Fibroblast of skin of abdomen (primary cell): ENCODE measurements at regions not wholly inside any gene's neighbourhood (a gene's known extent, or its start where the extent isn't known, plus 50 kb on each side); places are given as distances from the start of the nearest gene placed in this dataset.
"Not testable (repeated sequence)": the region's sequence is repeated elsewhere in the genome, so short reads cannot be mapped to it uniquely, and the experiment has no call there.

Source experiments
- DNase-seq: peaks from one replicate; pipeline ENCODE4 v3.0.0-alpha.2; 2013

DNA sequence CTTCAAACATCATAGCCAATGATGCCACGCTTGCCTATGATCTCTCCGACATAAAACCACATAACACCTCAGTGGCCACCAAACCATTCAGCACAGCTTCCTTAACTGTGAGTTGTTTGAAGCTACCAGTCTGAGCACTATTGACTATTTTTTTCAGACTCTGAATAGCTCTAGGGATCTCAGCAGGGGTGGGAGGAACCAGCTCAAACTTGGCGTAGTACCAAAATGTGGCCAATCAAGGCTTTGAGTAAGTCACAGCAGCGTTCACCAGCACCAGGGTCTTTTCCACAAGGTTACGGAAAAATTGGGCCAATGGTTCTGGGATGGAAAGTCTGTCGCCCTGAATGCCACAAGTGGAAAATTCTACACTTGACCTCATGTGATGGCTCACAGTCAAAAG is 70.6 kb downstream of the SMPDL3A start:
- DNase-seq, result no peak

DNA sequence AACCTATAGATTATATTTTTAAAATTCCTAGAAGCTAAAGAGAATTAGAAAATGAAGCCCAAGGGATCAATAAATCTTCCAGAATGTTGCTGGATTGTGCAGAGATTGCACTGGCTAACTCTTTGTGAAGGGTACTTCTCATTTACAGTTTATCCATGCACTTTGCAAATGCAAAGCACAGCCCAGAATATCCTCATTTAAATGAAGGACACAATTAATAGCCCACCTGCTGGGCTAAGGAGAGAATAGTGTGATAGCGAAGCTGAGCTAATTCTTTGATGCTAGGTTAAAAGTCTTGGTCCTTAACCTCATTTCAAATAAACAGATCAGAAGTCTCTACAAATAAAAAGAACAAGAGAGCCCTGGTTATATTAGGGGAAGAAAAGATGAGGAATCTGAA is 72.5 kb downstream of the SMPDL3A start:
- DNase-seq, result no peak

DNA sequence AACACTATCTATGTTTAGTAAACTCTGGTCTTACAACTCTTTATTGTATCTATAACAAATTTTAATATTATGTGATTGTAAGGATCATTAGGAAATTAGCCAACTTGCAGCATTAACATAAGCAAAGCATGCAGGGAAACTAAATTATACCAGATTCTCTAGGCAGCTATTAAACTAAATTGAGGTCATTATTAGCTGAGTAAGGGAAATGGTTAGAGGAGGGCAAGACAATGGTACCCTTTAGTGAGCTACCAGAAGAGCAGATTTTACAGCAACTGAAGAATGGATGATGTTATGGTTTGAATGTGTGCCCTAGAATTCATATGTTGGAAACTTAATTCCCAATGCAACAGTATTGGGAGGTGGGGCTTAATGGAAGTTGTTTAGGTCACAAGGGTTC is 79.1 kb downstream of the SMPDL3A start:
- no peak for DNase-seq

DNA sequence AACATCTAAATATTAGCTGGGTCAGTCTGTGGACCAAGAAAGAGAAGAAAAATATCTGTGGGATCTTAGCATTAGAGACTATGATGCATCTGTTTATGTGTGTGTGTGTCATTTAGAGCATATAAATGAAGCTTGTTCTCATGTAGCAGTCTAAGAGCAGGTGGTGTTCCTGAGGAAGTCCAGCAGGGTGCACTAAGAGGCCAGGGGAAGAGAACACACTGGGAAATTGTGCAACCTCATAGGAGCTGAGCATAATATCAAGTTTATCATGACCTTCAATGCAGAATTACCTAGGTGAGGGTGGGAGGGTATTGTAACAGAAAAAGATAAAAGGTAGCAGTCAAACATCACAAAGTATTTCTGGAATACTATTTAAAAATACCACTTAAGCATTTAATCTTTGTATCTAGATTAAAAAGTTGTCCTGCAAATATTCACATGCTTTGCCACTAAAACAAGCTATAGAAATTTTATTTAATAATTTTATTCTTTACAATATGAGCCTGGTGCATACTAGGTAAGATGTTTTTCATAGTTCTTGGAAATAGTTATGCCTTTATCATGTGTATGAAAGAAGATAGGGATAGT is 80.5 kb downstream of the SMPDL3A start:
- DNase-seq, result peak; percentile 36

DNA sequence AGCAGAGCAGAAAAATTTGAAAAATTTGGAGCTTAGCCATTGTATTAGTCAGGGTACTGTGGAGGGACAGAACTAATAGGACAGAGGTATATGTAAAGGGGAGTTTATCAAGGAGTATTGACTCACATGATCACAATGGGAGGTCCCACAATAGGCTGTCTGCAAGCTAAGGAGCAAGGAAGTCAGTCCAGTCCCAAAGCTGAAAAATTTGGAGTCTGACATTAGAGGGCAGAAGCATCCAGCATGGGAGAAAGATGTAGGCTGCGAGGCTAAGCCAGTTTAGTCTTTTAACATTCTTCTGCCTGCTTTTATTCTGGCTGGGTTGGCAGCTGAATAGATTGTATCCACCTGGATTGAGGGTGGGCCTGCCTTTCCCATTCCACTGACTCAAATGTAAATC is 82.0 kb downstream of the SMPDL3A start:
- DNase-seq, result peak; percentile 13

DNA sequence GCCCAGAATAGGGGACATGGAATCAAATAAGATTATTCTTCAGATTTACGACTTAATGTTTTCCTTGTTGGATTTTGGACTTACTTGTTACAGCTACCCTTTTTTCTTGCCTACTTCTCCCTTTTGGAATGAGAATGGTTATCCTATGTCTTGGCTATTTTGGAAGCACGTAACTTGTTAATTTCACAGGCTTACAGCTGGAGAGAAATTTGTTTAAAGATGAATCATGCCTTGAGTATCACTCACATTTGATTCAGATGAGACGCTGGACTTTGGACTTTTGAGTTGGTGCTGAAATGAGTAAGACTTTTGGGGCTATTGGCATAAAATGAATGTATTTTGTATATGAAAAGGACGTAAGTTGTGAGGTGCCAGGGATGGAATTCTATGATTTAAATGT is 83.3 kb downstream of the SMPDL3A start:
- no peak for DNase-seq

DNA sequence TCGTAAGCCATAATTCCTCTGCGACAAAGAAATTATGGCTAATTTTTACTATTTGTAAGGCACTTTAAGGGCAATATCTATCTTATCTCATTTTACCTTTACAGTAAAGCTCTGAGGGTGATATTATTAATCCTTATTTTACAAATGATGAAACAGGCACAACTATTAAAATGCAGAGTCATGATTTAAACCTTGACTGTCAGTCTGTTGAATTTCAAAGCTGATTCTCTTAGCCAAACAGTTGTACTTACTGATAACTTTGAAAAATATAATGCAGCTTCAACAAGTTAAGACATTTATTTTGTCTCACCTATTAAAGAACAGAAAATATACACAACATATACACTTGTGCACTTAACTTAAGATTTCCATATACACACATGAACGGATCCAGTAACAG is 88.2 kb downstream of the SMPDL3A start:
- no peak for DNase-seq

DNA sequence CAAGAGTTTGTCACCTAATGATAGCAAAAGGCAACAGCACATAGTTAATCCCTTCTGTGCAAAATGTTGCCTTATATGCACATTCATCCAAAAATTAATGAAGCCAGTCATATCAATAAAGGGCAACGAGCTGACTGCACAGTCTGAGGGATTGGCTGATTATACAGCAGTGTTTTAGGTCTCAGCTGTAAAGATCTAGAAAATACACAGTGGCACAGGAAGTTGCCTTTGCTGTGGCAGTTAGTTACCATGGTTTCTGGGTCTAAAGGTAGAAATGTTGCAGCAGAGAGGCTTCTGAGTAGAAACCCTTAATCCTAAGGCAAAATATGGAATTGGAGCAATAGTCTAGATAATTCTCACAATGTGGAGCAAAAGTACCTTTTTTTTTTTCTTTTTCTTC is 89.7 kb downstream of the SMPDL3A start:
- DNase-seq, result no peak

DNA sequence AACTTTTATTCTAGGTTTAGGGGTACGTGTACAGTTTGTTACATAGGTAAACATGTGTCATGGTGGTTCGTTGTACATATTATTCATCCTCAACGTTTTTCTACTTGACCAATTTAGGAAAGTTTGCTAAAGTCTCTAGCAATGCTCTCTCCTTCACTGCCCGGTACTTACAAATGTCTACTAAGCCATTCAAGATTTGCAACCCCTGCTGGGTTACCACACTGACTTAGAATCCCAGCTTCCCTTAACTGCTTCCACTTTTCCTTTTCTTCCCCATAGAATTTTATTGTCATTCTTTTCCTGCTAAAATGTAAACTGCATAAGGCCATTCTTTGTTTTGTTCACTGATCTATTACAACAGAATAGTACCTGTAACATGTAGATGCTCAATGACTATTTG is 97.4 kb downstream of the SMPDL3A start:
- no peak for DNase-seq

DNA sequence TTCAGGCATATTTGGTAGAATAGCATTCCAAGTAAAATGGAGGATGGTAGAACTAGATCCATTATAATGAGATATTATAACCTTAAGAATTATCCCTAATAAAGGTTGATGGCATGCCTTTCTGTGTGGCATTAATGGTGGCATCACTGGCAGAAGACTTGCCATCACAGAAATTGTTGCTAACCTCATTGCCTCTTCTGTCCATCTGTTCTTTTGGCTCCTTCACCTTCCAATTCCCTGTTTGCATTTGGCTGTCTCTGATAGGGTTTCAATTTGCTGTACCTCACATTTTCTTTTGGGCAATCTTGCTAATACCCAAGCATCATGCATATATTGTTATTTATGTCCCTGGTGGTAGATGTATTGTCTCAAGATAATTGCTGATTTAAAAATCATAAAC is 98.9 kb downstream of the SMPDL3A start:
- DNase-seq, result no peak

DNA sequence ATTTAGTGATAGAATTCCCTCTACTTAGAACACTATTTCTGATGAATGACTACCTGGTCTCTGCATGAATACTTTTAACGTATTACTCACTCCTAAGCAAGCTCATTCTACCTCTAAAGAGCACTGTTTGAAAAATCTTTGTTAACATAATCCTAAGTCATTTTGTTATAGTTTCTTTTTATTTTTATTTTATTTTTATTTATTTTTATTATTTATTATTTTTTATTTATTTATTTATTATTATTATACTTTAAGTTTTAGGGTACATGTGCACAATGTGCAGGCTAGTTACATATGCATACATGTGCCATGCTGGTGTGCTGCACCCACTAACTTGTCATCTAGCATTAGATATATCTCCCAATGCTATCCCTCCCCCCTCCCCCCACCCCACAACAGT is 99.6 kb downstream of the SMPDL3A start:
- DNase-seq, result not testable (repeated sequence)

DNA sequence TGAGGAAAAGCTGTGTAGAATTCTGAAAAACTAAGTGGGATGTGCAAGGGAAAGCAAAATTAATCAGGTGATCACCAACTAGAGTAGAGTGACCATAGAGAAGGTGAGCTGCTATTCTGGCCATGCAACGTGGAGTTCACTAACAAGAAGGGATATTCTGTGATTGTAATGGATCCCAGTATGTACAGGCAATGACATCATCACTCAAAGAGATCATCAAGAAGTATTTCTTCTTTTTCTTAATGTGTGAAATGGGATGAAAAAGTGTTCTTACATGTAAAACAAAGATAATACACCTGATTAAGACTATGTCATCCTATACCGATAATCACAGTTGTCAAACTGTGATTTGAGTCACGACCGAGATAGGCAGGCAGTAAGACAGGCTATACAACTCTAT is 101.2 kb downstream of the SMPDL3A start:
- DNase-seq, result no peak

DNA sequence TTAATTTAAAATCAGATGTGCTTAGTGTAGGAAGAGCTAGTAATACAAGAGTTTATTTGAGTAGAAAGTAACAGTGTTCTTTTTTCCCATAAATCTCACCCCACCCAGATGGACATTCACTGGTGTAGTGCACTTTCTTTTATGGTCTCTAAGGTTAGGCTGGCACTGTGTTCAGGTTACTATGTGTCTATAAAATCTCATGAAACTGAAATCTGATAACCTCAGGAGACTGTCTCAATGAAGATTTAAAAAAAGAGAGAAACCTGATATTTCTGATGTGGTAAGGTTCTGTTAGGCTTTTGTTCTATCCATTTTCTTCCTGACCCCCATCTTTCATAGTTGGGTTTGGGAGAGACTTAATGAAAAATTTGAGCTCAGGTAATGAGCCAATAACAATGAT is 101.2 kb upstream of the CLVS2 start:
- DNase-seq, result no peak

DNA sequence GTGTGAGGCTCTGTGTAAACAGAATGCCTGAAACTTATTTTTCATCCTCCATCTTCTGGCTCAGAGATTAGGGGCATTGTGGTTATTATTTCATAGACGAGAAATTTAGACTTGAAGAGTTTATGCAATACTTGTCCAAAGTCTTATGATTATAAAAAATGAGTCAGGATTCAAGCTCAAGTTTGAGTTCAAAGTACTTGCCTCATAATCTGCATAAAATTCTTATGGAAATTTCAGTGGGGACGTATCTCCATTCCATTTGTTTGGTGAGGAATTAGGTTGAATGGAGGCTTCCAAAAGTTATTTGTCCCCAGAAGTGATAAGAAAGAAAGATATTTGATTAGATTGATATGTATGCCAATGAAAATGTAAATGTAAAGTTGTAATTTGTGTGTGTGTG is 93.7 kb upstream of the CLVS2 start:
- no peak for DNase-seq

DNA sequence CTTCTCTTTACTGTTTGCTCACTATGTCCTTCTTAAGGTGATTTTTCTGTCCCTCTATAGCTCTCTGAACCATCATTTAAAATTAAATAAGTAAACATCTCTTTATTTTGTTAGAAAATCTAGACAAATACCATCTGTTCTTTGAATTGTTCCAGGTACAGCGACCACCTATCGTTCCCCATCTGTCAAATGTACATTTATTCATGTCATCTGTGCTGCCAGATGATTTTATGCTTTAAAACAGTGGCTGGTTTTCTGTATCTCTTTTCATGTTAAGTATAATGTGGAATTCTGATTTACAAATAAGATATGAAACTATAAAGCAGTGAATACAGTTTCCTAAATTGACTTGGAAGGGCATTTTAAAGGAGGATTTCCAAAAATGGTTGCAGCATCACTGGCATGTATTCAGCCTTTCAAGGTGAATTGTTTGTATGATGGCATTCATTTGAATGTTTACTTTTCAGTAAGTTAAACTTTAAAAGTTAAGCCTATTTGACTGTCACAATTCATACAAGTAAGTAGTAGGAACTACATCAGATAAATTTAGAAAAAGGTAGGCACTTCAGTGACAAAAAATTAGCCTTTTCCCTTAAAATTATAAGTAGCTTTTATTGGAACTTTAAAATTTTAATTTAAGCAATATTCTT is 92.6 kb upstream of the CLVS2 start:
- DNase-seq, result no peak

DNA sequence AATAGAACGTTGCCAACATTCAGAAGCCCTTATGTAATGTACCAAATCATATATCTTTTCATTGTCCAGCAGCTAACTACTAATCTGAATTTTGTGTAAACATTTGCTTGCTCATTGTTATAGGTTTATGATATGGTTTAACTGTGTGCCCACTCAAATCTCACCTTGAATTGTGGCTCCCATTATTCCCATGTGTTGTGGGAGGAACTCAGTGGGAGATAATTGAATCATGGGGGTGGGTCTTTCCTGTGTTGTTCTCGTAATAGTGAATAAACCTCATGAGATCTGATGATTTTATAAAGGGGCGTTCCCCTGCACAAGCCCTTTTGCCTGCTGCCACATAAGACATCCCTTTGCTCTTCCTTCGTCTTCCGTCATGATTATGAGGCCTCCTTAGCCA is 91.9 kb upstream of the CLVS2 start:
- no peak for DNase-seq

DNA sequence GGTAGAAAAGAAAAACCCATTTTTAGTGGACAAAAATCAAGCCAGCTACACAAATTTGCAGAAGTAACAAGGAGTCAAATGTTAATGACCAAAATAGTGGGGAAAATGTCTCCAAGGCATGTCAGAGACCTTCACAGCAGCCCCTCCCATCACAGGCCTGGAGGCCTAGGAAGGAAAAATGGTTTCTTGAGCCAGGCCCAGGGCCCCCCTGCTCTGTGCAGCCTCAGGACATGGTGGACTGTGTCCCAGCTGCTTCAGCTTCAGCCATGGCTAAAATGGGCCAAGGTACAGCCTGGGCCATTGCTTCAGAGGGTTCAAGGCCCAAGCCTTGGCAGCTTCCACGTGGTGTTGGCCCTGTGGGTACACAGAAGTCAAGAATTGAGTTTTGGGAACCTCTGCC is 82.5 kb upstream of the CLVS2 start:
- DNase-seq, result no peak

DNA sequence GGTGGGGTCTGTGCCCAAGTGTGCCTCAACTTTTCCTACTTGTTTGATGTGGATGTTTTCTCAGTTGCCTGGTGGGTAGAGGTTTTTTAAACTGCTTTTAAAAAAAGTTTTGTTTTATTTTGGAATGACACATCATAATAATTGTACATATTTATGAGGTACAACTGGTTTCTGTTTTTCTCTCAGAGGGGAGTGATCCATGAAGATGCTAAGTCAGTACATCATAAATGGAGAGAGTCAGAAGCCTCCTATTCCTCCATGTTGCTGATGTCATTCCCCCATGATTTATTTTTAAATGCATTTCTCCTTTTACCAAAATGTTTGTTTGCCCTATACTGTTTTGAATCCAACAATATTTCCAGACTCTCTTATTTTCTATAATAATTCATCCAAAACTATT is 77.3 kb upstream of the CLVS2 start:
- DNase-seq, result no peak

DNA sequence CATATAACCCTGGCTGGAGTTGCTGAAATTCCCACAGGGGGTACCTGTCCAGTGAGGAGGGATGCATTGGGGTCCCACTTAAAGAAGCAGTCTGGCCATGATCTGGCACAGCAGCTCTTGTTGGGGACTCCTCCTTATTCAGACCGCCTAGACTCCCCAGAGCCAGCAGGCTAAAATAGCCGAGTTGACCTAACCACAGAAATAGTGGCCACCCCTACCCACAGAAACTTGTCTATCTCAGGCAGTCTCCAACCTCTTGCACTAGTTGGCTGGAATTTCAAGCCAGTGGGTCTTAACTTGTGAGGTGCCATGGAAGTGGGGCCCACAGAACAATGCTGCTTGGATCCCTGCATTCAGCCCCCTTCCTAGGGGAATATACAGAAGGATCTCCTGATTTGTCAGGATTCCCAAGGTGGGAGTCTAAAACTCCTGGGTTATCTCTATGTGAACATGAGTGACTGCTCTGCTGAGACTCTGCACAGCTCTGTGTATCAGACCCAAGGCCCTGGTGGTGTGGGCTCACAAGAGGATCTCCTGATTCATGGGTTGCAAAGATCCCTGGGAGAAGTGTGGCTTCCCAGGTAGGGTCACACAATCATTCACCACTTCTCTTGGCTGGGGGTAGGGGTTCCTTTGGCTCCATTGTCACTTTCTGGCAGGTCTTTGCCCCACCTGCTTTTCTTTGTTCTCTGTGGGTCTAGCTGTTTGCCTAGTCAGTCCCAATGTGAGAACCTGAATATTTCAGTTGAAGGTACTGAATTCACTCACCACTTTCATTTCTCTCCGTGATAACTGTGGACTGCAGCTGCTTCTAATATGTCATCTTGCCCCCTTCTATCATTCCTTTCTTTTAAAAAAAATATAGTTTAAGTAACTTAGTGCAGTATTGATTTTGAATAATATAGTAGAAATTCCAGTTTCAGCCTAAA is 65.5 kb upstream of the CLVS2 start:
- no peak for DNase-seq

DNA sequence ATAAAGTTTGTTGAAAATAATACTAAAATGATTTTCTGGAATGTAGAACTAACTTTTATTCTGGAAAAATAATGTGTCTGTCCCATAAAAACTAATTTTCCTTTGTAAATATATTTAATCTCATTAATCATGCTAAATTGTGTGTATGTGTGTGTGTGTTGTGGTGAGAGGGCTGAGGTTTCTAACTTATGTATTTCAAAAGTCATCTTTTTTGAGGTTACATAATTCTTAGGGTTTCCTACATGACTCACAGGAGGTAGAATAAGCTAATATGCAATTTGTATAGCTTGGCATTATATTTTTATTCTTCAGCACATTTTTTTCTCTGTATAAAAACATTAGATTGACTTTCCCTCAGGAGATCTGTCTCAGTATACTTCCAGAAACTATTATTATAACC is 64.1 kb upstream of the CLVS2 start:
- no peak for DNase-seq

DNA sequence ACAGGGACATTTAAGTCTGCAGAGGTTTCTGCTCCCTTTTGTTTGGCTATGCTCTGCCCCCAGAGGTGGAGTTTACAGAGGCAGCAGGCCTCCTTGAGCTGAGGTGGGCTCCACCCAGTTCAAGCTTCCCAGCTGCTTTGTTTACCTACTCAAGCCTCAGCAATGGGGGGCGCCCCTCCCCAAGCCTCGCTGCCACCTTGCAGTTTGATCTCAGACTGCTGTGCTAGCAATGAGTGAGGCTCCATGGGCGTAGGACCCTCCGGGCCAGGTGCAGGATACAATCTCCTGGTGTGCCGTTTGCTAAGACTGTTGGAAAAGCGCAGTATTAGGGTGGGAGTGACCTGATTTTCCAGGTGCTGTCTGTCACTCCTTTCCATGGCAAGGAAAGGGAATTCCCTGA is 51.1 kb upstream of the CLVS2 start:
- DNase-seq, result not testable (repeated sequence)
